AG04450 (cell line): ENCODE measurements at regions not wholly inside any gene's neighbourhood (a gene's known extent, or its start where the extent isn't known, plus 50 kb on each side); places are given as distances from the start of the nearest gene placed in this dataset.
A peak's percentile ranks its signal among the peaks of the same experiment; 100 is the strongest.

ENCODE experiments used
- CTCF ChIA-PET: fragments of 300-600, 350-600 bp; formaldehyde crosslinking; extraction: SDS; loops from one replicate; lab custom pipeline; 2022; ENCODE audit warnings: antibody characterized with exemption, inconsistent platforms; lab: Charles Lee
- POLR2A ChIA-PET: fragments of 350-600 bp; formaldehyde crosslinking; extraction: SDS; loops from one replicate; lab custom pipeline; 2021; ENCODE audit warnings: antibody characterized with exemption, inconsistent platforms; lab: Yijun Ruan, JAX
- DNase-seq: peaks from one replicate; pipeline ENCODE4 v3.0.0-alpha.2; 2011; ENCODE audit warnings: low read depth, low spot score
- H3K27ac ChIP-seq: one replicate; pipeline ENCODE4 v1.5.1; 2012; ENCODE audit warnings: low read depth, low read length, control low read depth
- H3K27me3 ChIP-seq: one replicate; pipeline ENCODE4 v1.6.0; 2012; ENCODE audit warnings: low read length; ENCODE audit not compliant: control insufficient read depth, insufficient read depth
- H3K4me3 ChIP-seq: 2 replicates; pipeline ENCODE4 v1.5.1; 2011; ENCODE audit warnings: mild to moderate bottlenecking, low read depth, low read length, control low read depth
- H3K9me3 ChIP-seq: 2 replicates; pipeline ENCODE4 v1.5.1; 2012; ENCODE audit warnings: low read length; ENCODE audit not compliant: control insufficient read depth, insufficient read depth
- CTCF ChIP-seq: IDR thresholded peaks from 2 replicates; pipeline ENCODE4 v1.5.1; 2011; ENCODE audit warnings: low read depth, low read length, control low read depth, inconsistent platforms

- Histone ChIP-seq H3K27ac (peak overlapping the region; percentile 61), H3K27me3 (no peaks in the 10 kb centered on the region), H3K9me3 (no peaks in the 10 kb centered on the region; the same call in 1 of the 2 replicates), H3K4me3 (no peak overlapping the region)
- DNase-seq: no peak
- POLR2A ChIA-PET: interaction anchor here (0.6 to 0.9 kb wide), 6 partner anchors 19 to 1673 kb away, joined by 3 to 6 read pairs (median 4); no protein-coding TSS in a partner anchor
- TF ChIP-seq CTCF: no peak
- CTCF ChIA-PET: interaction anchor here (0.6 to 1.5 kb wide), 11 partner anchors 15 to 758 kb away, joined by 3 to 12 read pairs (median 5); no protein-coding TSS in a partner anchor
These were observed 594.0 kb upstream of the JAG1 start for GRCh38 chr20:11267762-11268335.

- CTCF ChIA-PET: no interaction called here
- TF ChIP-seq CTCF: no peak
- DNase-seq: no peak
- H3K27ac ChIP-seq: no peak overlapping the region
- no peaks in the 10 kb centered on the region for H3K27me3 ChIP-seq
- POLR2A ChIA-PET: no interaction called here
- no peak overlapping the region for H3K4me3 ChIP-seq
- H3K9me3 ChIP-seq: no peaks in the 10 kb centered on the region; the same call in 1 of the 2 replicates
These were observed 596.8 kb upstream of the JAG1 start for GRCh38 chr20:11270566-11270965.

- no peak for DNase-seq
- Histone ChIP-seq H3K4me3 (no peak overlapping the region), H3K27me3 (no peaks in the 10 kb centered on the region), H3K27ac (no peak overlapping the region), H3K9me3 (no peaks in the 10 kb centered on the region; the same call in 1 of the 2 replicates)
- no peak for TF ChIP-seq CTCF
- CTCF ChIA-PET: interaction anchor here (0.9 to 1.2 kb wide), 2 partner anchors 273 to 600 kb away, joined by 3 to 10 read pairs; no protein-coding TSS in a partner anchor
- POLR2A ChIA-PET: no interaction called here
These were observed 597.5 kb upstream of the JAG1 start for GRCh38 chr20:11271319-11271718.

- no peak for TF ChIP-seq CTCF
- POLR2A ChIA-PET: no interaction called here
- Histone ChIP-seq H3K4me3 (no peak overlapping the region), H3K27ac (no peak overlapping the region), H3K27me3 (no peaks in the 10 kb centered on the region), H3K9me3 (no peaks in the 10 kb centered on the region; the same call in 1 of the 2 replicates)
- CTCF ChIA-PET: interaction anchor here (0.9 to 1.2 kb wide), 2 partner anchors 272 to 601 kb away, joined by 3 to 10 read pairs; no protein-coding TSS in a partner anchor
- DNase-seq: no peak
These were observed 598.3 kb upstream of the JAG1 start for GRCh38 chr20:11271920-11272594.

- H3K4me3 ChIP-seq: no peak overlapping the region
- TF ChIP-seq CTCF: peak; percentile 36
- CTCF ChIA-PET: interaction anchor here (1.0 kb wide), 1 partner anchor 603 kb away, joined by 6 read pairs; no protein-coding TSS in a partner anchor
- no peaks in the 10 kb centered on the region for H3K27me3 ChIP-seq
- H3K27ac ChIP-seq: no peak overlapping the region
- POLR2A ChIA-PET: no interaction called here
- peaks cover 6% of the 10 kb centered on the region for H3K9me3 ChIP-seq
- DNase-seq: peak; percentile 32
These were observed 600.4 kb upstream of the JAG1 start for GRCh38 chr20:11274141-11274594.
